Neuron (in vitro differentiated cells): ENCODE measurements at regions not wholly inside any gene's neighbourhood (a gene's known extent, or its start where the extent isn't known, plus 50 kb on each side); places are given as distances from the start of the nearest gene placed in this dataset.

Experiments
- H2AFZ ChIP-seq: one replicate; pipeline ENCODE4 v1.6.1; 2013; ENCODE audit warnings: low read depth, mild to moderate bottlenecking, inconsistent platforms, low read length, moderate library complexity
- H3K27me3 ChIP-seq: one replicate; pipeline ENCODE4 v1.6.1; 2013; ENCODE audit warnings: low read length; ENCODE audit not compliant: insufficient read depth
- H3K36me3 ChIP-seq: one replicate; pipeline ENCODE4 v1.6.1; 2013; ENCODE audit warnings: low read length; ENCODE audit not compliant: insufficient read depth
- H3K4me1 ChIP-seq: one replicate; pipeline ENCODE4 v1.6.1; 2013; ENCODE audit warnings: low read length; ENCODE audit not compliant: insufficient read depth
- H3K4me3 ChIP-seq: 2 replicates; pipeline ENCODE4 v1.5.1; 2013; ENCODE audit warnings: mild to moderate bottlenecking, low read length, moderate library complexity
- H3K9me3 ChIP-seq: one replicate; pipeline ENCODE4 v1.6.1; 2013; ENCODE audit warnings: low read length

DNA sequence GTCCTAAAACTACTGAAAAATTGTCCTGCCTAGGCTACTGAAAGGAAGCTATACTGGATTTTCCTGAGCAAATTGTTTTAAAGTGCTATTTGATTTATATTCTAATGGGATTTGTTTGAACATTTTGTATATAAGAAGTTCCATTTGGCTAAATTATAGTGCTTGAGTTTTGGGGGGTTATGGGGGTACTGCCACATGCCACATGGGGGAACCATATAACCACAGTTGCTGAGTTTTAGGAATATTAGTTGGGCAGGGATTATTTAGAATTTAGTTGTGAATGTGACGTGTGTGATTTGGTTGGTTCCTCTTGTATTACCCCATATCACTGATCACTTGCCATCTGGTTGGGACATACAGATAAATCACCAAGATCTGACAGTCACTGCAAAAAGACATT is 224.5 kb upstream of the TAPT1 start:
- Histone ChIP-seq H3K4me1 (no peaks in the 10 kb centered on the region), H3K4me3 (no peak overlapping the region), H2AFZ (no peak overlapping the region), H3K27me3 (no peaks in the 10 kb centered on the region), H3K36me3 (no peaks in the 10 kb centered on the region), H3K9me3 (no peaks in the 10 kb centered on the region)

DNA sequence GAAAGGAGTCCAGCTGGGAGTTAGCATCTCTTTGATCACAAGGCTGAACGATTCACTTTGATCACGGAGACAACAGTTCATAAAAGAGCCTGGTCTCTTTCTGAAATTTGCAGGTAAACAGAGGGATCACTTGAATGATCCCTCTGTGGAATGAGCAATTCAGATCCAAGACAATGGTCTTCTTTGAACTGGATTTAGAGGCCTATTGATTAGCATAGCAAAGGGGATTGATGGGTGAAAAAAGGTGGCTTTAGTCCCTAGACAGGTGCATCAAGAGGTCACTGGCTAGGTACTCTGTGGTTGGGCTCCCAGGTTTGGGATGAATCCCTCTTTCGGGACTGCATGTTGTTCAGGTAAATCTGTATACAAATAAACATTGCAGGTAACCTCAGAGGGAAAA is 223.8 kb upstream of the TAPT1 start:
- Histone ChIP-seq H2AFZ (no peak overlapping the region), H3K27me3 (no peaks in the 10 kb centered on the region), H3K9me3 (no peaks in the 10 kb centered on the region), H3K4me1 (no peaks in the 10 kb centered on the region), H3K4me3 (no peak overlapping the region), H3K36me3 (no peaks in the 10 kb centered on the region)

DNA sequence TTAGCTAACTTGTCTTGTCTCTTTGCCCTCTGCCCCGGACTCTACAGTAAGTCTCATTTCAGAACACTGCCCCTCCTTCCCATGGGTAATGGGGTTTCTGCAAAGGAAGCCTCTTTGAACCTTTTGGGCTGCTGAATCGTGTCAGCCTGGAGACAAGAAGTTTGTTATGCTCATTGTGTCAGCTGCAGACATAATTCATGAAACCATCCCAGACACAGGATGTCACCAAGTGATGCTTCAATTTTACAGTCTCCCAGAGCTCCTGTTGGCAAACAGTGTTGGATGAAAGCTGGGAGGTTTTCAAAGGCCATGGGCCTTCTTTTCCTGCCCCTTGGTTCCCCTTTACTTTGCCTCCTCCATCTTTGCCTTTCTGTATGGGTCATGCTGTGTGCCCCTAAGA is 223.1 kb upstream of the TAPT1 start:
- Histone ChIP-seq H3K4me3 (no peak overlapping the region), H3K9me3 (no peaks in the 10 kb centered on the region), H2AFZ (no peak overlapping the region), H3K27me3 (no peaks in the 10 kb centered on the region), H3K36me3 (no peaks in the 10 kb centered on the region), H3K4me1 (no peaks in the 10 kb centered on the region)

DNA sequence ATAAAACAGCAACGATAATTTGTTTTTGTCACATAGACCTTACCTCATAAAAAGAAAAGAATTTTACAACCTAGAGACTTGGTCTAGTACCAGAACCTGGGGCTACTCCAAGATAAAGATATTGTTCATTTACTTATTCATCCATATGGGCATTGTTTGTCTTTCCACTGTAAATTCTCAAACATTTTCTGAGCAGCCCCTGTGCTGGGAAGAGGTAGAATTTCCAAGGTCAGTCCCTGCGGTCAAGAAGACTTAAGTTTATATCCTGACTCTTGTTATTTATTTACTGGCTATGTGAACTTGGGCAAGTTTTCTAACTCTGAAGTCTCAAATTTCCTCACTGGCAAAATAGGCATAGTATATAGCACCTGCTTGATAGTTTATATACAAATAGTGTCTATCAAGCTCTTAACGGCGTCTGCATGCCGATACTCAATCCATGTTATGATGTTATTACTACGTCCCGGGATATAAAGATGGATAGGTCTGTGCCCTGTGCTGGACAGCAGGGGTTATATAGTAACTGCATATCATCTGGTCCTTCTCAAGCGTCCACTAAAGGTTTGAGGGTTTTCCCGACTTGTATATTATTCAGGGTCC is 222.1 kb upstream of the TAPT1 start:
- Histone ChIP-seq H3K27me3 (no peaks in the 10 kb centered on the region), H3K4me1 (no peaks in the 10 kb centered on the region), H3K36me3 (no peaks in the 10 kb centered on the region), H3K9me3 (no peaks in the 10 kb centered on the region), H2AFZ (no peak overlapping the region), H3K4me3 (no peak overlapping the region)

DNA sequence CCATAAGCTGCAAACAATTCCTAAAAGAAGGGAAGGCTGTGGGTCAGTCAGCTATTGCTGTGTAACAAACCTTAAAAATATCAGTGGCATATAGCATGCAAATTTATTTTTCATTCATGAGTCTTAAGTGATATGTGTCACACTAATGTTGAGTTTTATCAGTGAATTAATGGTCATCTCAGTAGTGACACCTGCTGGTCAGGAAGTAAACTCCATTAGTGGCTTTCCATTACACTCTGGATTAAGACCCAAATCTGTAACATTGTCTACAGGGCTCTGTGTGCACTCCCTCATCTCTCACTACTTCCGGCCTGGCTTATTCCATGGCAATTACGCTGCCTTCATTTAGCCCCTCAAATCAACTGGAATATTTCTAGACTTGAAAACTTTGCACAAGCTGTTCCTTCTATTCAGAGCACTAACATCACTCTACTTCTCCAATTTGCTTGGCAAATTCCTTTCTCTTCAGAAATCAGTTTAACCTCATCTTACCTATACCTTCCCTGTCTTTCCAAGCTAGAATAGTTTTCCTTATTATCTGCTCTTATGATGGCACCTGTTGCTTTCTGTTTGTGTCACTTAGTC is 217.3 kb upstream of the TAPT1 start:
- Histone ChIP-seq H3K4me1 (no peaks in the 10 kb centered on the region), H3K4me3 (no peak overlapping the region), H3K36me3 (no peaks in the 10 kb centered on the region), H3K27me3 (no peaks in the 10 kb centered on the region), H2AFZ (no peak overlapping the region), H3K9me3 (no peaks in the 10 kb centered on the region)

DNA sequence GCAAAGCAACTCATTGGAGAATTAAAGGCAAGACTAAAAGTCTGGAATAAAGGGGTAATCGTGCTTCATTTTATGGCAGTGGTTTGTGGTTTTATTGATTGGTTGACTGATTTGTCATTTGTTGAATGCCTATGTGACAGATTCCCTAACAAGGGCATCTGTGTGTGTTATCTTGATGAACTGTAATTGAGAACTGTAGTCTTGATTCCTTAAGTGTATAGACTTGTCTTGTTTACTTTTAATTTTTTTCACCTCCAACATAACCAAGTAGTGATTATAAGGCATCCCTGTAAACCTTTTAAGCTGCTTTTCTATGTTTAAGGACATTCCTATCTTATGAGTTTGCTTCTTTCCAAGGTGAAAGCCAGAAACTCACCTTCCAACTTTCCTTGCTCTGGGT is 216.0 kb upstream of the TAPT1 start:
- Histone ChIP-seq H3K27me3 (no peaks in the 10 kb centered on the region), H3K4me1 (no peaks in the 10 kb centered on the region), H3K4me3 (no peak overlapping the region)

DNA sequence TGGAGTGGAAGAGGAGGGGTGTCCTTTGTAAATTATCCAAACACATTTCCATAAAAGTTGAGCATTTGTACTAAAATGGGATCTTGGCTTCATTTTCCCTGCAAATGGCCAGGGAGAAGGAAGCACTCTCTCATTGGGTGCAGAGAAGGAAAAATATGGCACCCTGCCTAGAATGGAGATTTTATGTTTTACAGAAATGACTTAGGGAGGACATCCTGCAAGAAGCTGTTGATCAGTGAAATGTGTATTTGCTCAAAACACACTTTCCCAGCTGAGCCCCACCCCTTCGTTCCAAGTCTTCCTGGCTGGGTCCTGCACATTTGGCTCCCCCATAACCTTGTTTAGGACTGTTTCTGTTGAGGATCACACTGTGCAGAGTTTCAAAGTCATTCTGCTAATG is 213.5 kb upstream of the TAPT1 start:
- Histone ChIP-seq H3K4me1 (no peaks in the 10 kb centered on the region), H3K4me3 (no peak overlapping the region), H3K36me3 (no peaks in the 10 kb centered on the region), H3K9me3 (no peaks in the 10 kb centered on the region), H2AFZ (no peak overlapping the region), H3K27me3 (no peaks in the 10 kb centered on the region)

More for the DNA sequence above, 216.0 kb upstream of the TAPT1 start:
- H3K9me3 ChIP-seq = no peaks in the 10 kb centered on the region
- no peaks in the 10 kb centered on the region for H3K36me3 ChIP-seq
- H2AFZ ChIP-seq = no peak overlapping the region

DNA sequence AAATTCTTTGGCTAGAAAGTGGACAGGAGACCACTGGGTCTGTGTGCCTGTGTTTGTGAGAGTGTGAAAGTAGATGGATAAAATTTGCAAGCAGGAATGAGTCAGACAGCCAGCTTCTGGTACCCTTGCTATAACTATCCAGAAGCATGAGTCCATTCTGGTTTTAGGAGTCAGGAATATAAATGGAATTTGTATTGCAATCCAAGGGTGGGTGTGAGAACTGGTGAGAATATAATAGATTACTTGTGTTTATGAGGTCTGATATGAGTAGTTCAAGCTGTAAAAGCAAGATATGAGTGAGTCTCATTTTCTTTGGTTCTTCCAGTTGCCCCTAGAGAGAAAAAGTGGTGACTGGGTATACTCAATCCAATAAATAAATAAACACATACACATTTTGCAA is 212.7 kb upstream of the TAPT1 start:
- Histone ChIP-seq H2AFZ (no peak overlapping the region), H3K36me3 (no peaks in the 10 kb centered on the region), H3K27me3 (no peaks in the 10 kb centered on the region), H3K9me3 (no peaks in the 10 kb centered on the region), H3K4me1 (no peaks in the 10 kb centered on the region), H3K4me3 (no peak overlapping the region)

DNA sequence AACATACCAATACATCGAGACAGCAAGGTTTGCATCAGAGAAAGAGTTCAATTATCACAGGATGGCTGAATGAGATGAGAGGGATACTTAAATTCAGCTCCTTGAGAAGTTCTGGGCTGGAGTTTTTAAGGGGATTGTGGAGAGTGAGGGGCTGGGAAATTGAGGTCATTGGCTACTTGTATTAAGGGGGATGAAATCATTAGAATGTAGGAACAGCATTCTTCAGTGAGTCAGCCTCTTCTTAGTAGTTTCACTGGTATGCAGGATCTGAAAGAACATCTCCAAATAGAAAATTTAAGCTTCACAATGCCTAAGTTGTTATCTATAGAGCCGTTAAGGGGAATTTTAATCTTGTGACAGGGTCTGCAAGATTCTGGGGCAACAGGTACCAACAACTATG is 211.6 kb upstream of the TAPT1 start:
- Histone ChIP-seq H3K4me1 (no peaks in the 10 kb centered on the region), H2AFZ (no peak overlapping the region), H3K9me3 (no peaks in the 10 kb centered on the region), H3K27me3 (no peaks in the 10 kb centered on the region), H3K4me3 (no peak overlapping the region), H3K36me3 (no peaks in the 10 kb centered on the region)

DNA sequence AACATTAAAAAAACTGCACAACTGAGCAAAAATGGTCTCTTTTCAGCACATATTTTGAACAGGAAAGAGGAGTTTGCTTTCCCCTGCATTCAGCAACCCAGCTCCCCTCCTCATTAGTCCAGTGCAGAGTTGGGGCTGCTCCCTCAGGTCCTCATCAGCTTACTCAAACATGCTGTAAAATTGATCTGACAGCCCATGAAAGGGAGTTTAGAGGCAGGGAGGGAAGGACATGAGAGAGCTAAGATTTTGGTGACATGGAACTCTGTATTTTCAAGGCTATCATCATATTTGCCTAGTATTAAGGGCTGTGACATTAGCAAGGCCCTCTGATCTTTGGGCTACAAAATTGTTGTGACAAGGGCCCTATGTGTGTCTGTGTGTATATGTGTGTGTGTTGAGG is 205.6 kb upstream of the TAPT1 start:
- no peak overlapping the region for H3K4me3 ChIP-seq
- H3K4me1 ChIP-seq = no peaks in the 10 kb centered on the region
- H2AFZ ChIP-seq = no peak overlapping the region
- H3K27me3 ChIP-seq = no peaks in the 10 kb centered on the region
- H3K36me3 ChIP-seq = no peaks in the 10 kb centered on the region
- no peaks in the 10 kb centered on the region for H3K9me3 ChIP-seq

DNA sequence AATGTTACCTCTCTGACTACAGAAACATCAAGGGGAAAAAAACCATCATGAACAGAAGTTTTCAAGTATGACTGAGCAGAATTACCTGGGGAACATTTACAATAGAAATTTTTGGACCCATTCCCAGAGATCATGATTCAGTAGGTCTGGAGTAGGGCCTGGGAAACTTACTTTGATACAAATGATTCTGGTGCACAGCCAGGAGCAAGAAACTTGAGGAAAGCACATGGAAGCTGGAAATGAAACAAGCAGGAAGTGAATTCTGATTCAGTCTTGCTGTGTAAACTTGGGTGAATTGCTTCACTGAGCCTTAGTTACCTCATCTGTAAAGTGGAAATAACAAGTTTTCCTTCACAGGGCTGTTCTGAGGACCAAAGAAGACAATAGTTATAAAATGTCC is 192.5 kb upstream of the TAPT1 start:
- no peak overlapping the region for H3K4me3 ChIP-seq
- no peaks in the 10 kb centered on the region for H3K9me3 ChIP-seq
- no peaks in the 10 kb centered on the region for H3K36me3 ChIP-seq
- H2AFZ ChIP-seq = no peak overlapping the region
- no peaks in the 10 kb centered on the region for H3K27me3 ChIP-seq
- H3K4me1 ChIP-seq = no peaks in the 10 kb centered on the region

DNA sequence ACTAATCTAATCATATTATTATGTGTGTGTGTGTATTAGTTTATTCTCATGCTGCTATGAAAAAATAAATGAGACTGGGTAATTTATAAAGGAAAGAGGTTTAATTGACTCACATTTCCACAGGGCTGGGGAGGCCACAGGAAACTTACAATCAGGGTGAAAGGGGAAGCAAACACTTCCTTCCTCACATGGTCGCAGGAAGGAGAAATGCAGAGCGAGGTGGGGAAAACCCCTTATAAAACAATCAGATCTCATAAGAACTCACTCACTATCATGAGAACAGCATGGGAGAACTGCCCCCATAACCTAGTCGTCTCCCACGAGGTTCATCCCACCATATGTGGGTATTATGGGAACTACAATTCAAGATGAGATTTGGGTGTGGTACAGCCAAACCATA is 190.9 kb upstream of the TAPT1 start:
- H2AFZ ChIP-seq = no peak overlapping the region
- no peaks in the 10 kb centered on the region for H3K4me1 ChIP-seq
- no peaks in the 10 kb centered on the region for H3K27me3 ChIP-seq
- H3K36me3 ChIP-seq = no peaks in the 10 kb centered on the region
- no peaks in the 10 kb centered on the region for H3K9me3 ChIP-seq
- H3K4me3 ChIP-seq = no peak overlapping the region

DNA sequence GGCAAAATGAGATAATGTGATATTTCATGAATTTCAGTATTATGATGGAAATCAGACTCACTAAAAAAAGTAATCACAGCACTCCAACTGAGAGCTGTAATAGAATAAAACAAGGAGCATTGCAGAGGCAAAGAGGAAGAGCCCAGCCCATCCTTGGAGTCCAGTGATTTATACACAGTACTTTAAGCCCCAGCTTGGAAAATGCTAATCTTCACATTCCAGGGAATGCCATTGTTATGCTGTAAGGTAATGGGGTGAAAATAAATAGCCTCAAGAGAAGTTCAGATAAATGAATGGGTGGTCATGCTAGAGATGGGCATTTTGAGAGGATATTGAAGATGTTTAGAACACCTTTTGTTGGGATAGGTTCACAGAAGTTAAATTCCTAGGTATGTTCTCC is 190.3 kb upstream of the TAPT1 start:
- Histone ChIP-seq H3K4me1 (no peaks in the 10 kb centered on the region), H3K4me3 (no peak overlapping the region), H3K27me3 (no peaks in the 10 kb centered on the region), H2AFZ (no peak overlapping the region), H3K9me3 (no peaks in the 10 kb centered on the region), H3K36me3 (no peaks in the 10 kb centered on the region)

DNA sequence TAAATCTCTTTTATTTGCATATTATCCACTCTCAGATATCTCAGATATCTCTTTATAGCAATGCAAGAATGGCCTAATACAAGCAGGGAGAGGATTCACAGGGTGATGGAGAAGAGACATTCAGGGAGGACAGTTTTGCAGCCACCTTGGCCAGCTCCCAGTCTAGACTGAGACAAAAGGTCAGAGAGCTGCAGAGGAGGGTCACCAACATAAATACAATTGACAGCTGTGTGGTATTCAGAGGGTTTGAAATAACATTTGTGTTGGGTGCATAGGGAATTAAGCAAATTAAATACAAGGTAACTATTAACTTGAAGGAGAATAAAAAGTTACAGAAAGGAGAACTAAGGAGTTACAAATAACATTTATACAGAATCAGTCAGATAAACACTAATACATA is 189.5 kb upstream of the TAPT1 start:
- no peaks in the 10 kb centered on the region for H3K36me3 ChIP-seq
- no peak overlapping the region for H3K4me3 ChIP-seq
- H3K9me3 ChIP-seq = no peaks in the 10 kb centered on the region
- H3K27me3 ChIP-seq = no peaks in the 10 kb centered on the region
- no peak overlapping the region for H2AFZ ChIP-seq
- no peaks in the 10 kb centered on the region for H3K4me1 ChIP-seq
